Limb (tissue), 2 donors: ENCODE measurements at regions not wholly inside any gene's neighbourhood (a gene's known extent, or its start where the extent isn't known, plus 50 kb on each side); places are given as distances from the start of the nearest gene placed in this dataset.

Experiments used
- DNase-seq, 2 donors: peaks; one replicate each; pipeline ENCODE4 v3.0.0-alpha.2; 2016; ENCODE audit errors: extremely low spot score in 2 of 2

- DNase-seq = no peak
These were observed 106.9 kb downstream of the TBC1D30 start for GRCh38 chr12:64931321-64931720.

DNA sequence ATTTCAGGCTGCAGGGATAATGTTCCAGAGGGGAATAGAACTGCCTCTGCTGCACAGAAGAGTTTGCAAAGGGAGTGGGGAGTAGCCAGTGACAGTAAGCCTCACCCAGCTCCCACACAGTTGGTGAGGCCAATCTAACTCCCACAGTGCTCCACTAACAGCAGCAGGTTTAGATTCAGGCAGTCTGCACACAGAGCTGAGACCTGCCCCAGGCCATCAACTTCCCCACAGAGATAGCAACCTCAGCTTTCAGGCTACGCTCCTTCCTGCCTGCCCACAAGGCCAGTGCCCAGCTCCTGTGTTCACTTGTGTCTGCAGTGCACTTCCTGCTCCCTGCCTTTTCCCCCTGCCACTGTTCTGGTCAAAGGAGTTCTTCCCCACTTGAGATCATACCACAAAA is 107.5 kb downstream of the TBC1D30 start:
- no peak for DNase-seq

- DNase-seq = no peak
These were observed 109.3 kb downstream of the TBC1D30 start for GRCh38 chr12:64933791-64934190.

- DNase-seq = no peak
These were observed 113.0 kb downstream of the TBC1D30 start for GRCh38 chr12:64937452-64937851.

DNA sequence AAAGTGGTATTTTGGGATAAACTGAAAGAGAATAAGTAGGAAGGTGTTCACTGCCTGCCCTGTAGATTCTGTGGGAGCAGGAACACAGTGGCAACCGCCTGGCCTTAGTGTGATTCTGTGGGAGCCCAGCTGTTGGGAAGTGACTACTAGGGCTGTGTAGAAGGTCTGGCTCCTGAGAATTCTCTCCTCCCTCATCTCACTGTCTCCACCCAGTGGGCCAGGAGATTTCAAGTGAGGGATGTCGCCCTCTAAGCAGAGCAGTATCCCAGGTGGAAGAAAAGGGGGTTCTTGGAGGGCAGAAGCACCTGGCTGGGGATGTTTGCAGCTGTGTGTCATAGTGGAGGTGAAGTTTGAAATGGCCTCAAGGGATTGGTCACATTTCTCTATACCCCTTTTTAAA is 113.7 kb downstream of the TBC1D30 start:
- no peak for DNase-seq

GRCh38 chr12:64943686-64944085 is 119.2 kb downstream of the TBC1D30 start:
- DNase-seq = no peak

- no peak for DNase-seq
These were observed 120.5 kb downstream of the TBC1D30 start for GRCh38 chr12:64944966-64945365.

- peak; percentile 65 to 77 for DNase-seq
These were observed 121.8 kb downstream of the TBC1D30 start for GRCh38 chr12:64946132-64946829.

- no peak for DNase-seq
These were observed 126.4 kb downstream of the TBC1D30 start for GRCh38 chr12:64950711-64951298.

GRCh38 chr12:64951944-64952343 is 127.5 kb downstream of the TBC1D30 start:
- no peak for DNase-seq

DNA sequence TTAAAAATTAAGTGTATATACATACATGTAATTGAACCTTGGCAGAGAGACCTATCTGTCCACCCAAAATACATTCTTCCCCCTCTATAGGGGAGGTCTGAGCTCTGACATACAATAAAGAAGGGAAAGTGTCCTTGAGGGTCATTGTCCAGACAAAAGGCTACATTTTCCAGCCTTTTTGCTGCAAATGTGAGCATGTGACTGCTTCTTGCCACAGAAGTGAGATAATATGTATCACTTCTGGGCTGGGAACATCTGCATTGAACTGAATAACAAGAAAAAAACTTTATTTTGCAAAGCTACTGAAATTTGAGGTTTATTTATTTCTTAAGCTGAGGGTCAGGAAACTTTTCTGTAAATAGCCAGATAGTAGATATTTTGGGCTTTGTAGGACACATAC is 131.3 kb downstream of the TBC1D30 start:
- no peak for DNase-seq

DNA sequence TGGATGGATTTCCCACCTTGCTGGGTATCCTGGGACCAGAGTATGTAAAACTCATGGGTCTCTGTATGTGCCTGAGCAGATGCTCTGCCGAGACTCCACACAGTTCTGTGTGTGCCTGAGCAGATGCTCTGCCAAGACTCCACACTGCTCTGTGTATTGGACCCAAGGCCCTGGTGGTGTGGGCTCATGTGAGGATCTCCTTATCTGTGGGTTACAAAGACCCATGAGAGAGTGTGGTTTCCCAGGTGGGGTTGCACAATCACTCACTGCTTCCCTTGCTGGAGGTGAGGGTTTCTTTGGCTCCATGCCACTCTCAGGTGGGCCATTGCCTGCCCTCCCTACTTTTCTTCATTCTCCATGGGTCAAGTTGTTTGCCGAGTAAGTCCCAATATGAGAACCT is 141.5 kb downstream of the TBC1D30 start:
- no peak for DNase-seq

DNA sequence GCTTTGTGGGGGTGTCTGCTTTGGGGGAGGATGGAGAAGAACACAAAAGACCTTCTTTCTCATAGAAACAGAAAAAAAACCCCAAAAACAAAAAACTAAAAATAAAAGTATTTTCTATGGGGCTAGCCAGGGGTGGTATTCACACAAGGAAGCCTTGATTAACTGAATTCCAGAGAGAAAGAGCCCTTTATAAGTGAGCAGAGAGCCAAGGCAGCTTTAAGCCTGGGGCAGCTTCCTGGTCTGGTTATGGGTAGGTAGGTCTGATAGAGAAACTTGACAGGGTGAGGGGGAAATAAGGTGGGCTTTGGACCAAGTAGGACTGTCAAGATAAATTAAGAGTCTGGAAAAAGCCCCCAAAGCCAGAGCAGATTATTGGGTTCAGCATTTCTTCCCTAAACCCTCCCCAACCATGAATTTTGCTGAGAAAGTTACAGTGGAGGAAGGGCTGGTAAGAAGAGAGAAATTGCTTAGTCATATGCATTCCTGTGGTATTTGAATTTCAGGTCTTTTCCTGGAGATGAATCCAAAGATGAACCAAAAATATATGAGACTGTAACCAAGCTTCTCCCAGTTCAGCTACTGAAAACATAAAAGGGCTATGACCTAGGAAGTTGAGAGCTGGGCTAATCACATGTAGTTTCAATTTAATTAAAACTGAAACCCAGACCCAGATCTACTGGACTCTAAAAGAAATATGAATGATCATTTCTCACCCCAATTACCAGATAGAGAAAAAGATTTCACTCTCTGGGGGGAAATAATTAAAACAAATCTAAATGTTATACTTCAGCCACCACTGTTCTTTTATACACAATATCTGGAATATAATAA is 144.8 kb downstream of the TBC1D30 start:
- no peak for DNase-seq

DNA sequence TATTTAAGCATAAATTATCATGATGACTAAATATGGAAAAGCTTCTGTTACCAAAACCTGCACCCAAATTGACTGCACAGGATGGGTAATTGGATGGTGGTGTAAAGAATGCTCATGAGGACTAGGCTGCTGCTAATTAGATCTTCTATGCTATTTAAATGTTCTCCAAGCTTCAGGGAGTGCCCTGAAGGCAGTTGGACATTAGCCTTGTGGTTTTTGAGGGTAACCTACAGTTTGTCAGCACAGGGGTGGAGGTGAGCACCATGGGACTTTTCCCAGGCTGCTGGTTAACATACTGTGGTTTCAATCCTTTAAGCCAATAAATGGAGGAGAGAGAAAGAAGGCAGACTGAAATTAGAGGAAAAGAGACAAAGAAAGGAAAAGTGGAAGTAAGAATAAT is 145.0 kb downstream of the WIF1 start:
- no peak for DNase-seq

DNA sequence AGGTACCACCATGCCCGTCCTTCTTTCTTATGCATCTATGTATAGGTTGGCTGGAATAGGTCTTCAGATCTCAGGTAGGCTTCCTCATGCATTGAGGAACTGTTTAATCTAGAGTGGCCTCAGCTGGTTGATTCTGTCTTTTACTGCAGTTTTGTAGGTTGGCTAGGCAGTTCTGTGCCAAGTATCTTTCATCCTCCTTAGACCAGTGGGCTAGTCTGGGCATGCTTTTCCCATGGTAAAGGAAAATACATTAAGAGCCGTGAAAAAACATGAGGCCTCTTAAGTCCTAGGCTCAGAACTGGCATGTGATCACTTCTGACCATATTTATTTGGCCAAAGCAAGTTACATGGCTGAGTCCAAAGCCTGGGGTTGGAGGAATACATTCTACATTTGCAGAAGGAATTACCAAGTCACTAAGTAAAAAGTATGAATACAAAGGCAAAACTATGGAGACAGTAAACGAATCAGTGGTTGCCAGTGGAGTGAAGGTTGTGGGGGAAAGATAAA is 137.3 kb downstream of the WIF1 start:
- no peak for DNase-seq

- DNase-seq = no peak
These were observed 129.9 kb downstream of the WIF1 start for GRCh38 chr12:64991121-64991611.

DNA sequence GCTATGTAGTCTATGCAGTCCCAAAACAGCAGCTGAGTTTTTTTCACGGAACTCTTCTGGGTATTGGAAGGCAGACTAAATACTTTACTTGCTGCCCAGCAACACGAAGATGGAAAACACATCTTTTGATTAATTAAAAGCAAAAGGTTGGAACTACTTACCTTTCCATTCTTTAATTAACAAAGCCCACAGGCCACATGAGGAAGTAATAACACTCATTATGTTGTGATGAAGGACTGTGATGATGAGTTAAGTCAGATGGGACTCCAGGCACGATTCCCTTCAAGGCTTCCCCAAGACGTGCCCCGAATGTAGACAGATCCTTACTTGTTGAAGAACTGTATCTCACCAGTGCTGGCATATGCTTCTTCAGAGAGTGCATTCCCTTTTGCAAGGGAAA is 129.0 kb downstream of the WIF1 start:
- DNase-seq = no peak

DNA sequence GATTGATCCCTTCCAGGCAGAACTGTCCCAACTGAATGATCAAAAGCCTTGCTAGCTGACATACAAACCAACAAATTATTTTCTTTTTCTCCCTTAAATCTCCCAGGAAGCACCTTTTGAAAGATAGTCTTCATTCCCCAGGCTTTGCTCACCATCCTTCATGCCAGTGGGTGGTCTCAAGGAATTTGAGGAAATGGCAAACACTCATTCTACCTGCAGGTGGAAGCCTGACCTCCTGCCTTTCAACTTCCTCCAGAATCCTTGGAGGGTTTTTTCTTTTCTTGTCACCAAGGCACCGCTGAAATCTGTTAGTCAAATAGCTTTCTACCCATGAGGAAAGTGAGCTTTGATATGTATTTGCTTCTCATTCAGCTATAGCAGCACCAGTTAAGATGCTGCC is 128.5 kb downstream of the WIF1 start:
- no peak for DNase-seq

DNA sequence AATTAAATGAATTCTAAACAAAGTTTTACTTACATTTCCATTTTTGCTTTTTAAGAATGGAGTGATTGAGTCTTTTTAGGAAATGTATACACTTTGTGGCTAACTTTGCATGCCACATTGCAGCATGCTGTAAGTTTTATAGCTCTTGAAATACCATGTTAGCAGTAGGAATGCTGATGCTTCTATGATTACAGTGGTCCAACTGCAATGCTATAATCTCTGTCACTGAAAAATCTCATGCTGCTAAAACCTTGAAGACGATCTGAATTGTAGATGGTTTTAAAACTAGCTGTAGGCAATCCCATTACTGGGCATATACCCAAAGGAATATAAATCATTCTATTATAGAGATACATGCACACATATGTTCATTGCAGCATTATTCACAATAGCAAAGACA is 127.6 kb downstream of the WIF1 start:
- no peak for DNase-seq

GRCh38 chr12:64995816-64996215 is 125.3 kb downstream of the WIF1 start:
- DNase-seq = no peak

- no peak for DNase-seq
These were observed 123.2 kb downstream of the WIF1 start for GRCh38 chr12:64997858-64998257.
